NB4 (cell line): ENCODE measurements at regions not wholly inside any gene's neighbourhood (a gene's known extent, or its start where the extent isn't known, plus 50 kb on each side); places are given as distances from the start of the nearest gene placed in this dataset.

Source experiments
- DNase-seq: peaks from one replicate; pipeline ENCODE4 v3.0.0; 2010; ENCODE audit warnings: low read depth
- H3K4me3 ChIP-seq: one replicate; pipeline ENCODE4 v1.5.1; 2011; ENCODE audit warnings: mild to moderate bottlenecking, low read depth, low read length, moderate library complexity
- CTCF ChIP-seq: IDR thresholded peaks from one replicate; pipeline ENCODE4 v1.5.1; 2012; ENCODE audit warnings: low read depth, low read length
- MAX ChIP-seq: IDR thresholded peaks from 2 replicates; pipeline ENCODE4 v1.6.1; 2011; ENCODE audit warnings: low read depth, low read length
- MYC ChIP-seq: IDR thresholded peaks from 2 replicates; pipeline ENCODE4 v1.6.1; 2011; ENCODE audit warnings: low read depth, low read length
- POLR2A ChIP-seq: IDR thresholded peaks from 2 replicates; pipeline ENCODE4 v1.6.1; 2011; ENCODE audit warnings: mild to moderate bottlenecking; ENCODE audit not compliant: insufficient read length; ENCODE audit errors: extremely low read depth

- no peak for DNase-seq
- no peak overlapping the region for H3K4me3 ChIP-seq
- TF ChIP-seq MAX (no peak), CTCF (no peak), MYC (no peak), POLR2A (no peak)
Measured at GRCh38 chr1:61605607-61606321, 119.2 kb downstream of the TM2D1 start.

GRCh38 chr1:61604684-61605083, 120.3 kb downstream of the TM2D1 start:
- TF ChIP-seq CTCF (no peak), POLR2A (no peak), MYC (no peak), MAX (no peak)
- H3K4me3 ChIP-seq: no peak overlapping the region
- peak; percentile 45 for DNase-seq

- TF ChIP-seq CTCF (no peak), MYC (no peak), MAX (no peak), POLR2A (no peak)
Measured at GRCh38 chr1:61604261-61604660, 120.7 kb downstream of the TM2D1 start.

GRCh38 chr1:61602663-61603062, 122.3 kb downstream of the TM2D1 start:
- TF ChIP-seq MYC (no peak), CTCF (no peak)

More at GRCh38 chr1:61604261-61604660, 120.7 kb downstream of the TM2D1 start:
- H3K4me3 ChIP-seq: no peak overlapping the region
- no peak for DNase-seq

GRCh38 chr1:61597601-61598000, 127.3 kb downstream of the TM2D1 start:
- TF ChIP-seq MAX: no peak
- no peak for TF ChIP-seq CTCF
- no peak for TF ChIP-seq POLR2A
- TF ChIP-seq MYC: no peak
- no peak for DNase-seq
- H3K4me3 ChIP-seq: no peak overlapping the region

More at GRCh38 chr1:61602663-61603062, 122.3 kb downstream of the TM2D1 start:
- DNase-seq: no peak
- no peak overlapping the region for H3K4me3 ChIP-seq
